ENCODE measurements at regions not wholly inside any gene's neighbourhood (a gene's known extent, or its start where the extent isn't known, plus 50 kb on each side); places are given as distances from the start of the nearest gene placed in this dataset.

DNA sequence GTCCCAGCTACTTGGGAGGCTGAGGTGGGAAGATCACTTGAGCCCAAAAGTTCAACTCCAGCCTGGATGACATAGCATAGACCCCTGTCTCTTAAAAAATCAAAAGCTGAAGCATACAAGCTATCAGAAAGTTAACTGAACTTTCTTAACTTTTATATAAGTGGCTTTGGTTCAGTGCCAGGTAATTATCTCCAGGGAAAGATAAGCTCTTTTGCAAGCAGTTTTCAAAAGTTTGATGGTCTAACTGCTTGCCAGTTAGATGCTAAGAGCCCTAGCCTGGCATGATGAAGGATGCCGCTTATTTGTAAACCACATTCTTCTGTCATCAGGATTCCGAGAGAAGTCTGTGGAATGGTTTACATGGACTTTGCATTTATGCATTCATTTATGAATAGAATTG lies 409.1 kb downstream of the AEBP2 start:
- TF ChIP-seq CTCF (IDR thresholded peaks at IDR 0.05) = no peak
- no peak for TF ChIP-seq EZH2 (IDR thresholded peaks at IDR 0.05; ENCODE audit: borderline replicate concordance, insufficient read depth, low read depth, low read length, poor library complexity, severe bottlenecking)

Data from B cell (primary cell).